ENCODE measurements at regions not wholly inside any gene's neighbourhood (a gene's known extent, or its start where the extent isn't known, plus 50 kb on each side); places are given as distances from the start of the nearest gene placed in this dataset.

GRCh38 chr2:194079989-194080388 lies 1577.0 kb upstream of the SLC39A10 start:
- no peak for TF ChIP-seq CTCF (IDR thresholded peaks at IDR 0.05)
- no peak for TF ChIP-seq POLR2A (IDR thresholded peaks at IDR 0.05)
- TF ChIP-seq EP300 (IDR thresholded peaks at IDR 0.05) = no peak

All from sigmoid colon (tissue), 4 donors.